HCT116 (cell line): ENCODE measurements at regions not wholly inside any gene's neighbourhood (a gene's known extent, or its start where the extent isn't known, plus 50 kb on each side); places are given as distances from the start of the nearest gene placed in this dataset.

Experiments
- ATAC-seq: fragments of 200-7000 bp; cut with Tn5 transposase; 2 replicates; pipeline ENCODE4 v1.9.1; 2020; ENCODE audit warnings: mild to moderate bottlenecking, moderate library complexity
- BruUV-seq: library from RNA; stranded (reverse); fragments of 400-500 nt; replicated peaks from 2 replicates; lab custom pipeline; 2021; lab: Mats Ljungman, UMichigan
- CTCF ChIA-PET: fragments of 300-600 bp; sonication (Branson Sonifier 250); formaldehyde crosslinking; loops from one replicate; lab custom pipeline; 2021; ENCODE audit warnings: antibody characterized with exemption; lab: Charles Lee
- POLR2A ChIA-PET: fragments of 300-600, 350-600 bp; sonication (Branson Sonifier 250); formaldehyde crosslinking; loops from one replicate; lab custom pipeline; 2021; ENCODE audit warnings: antibody characterized with exemption; lab: Charles Lee
- RAD21 ChIA-PET, 2 experiments: fragments of 300-600 bp; sonication (Branson Sonifier 250); formaldehyde crosslinking; loops; one replicate each; lab custom pipeline; 2023; ENCODE audit warnings: low total read pairs in 2 of 2; ENCODE audit not compliant: uncharacterized antibody in 2 of 2, unreplicated experiment in 2 of 2, low non-redundant PET in 1 of 2; lab: Charles Lee
- DNase-seq: peaks from one replicate; pipeline ENCODE4 v3.0.0-alpha.2; 2010; ENCODE audit warnings: low read depth, low spot score
- H2AFZ ChIP-seq: fragments of 200-600 bp; shearing (Covaris generic), sonication (generic); 2 replicates; pipeline ENCODE4 v1.6.1; 2017; ENCODE audit warnings: low read depth, mixed run types, mixed read lengths, antibody characterized with exemption, low read length; ENCODE audit not compliant: poor library complexity, severe bottlenecking
- H3K27ac ChIP-seq: 2 replicates; pipeline ENCODE4 v1.5.1; 2012; ENCODE audit warnings: low read depth, low read length
- H3K27me3 ChIP-seq: fragments of 200-600 bp; sonication (generic); 2 replicates; pipeline ENCODE4 v1.6.1; 2016; ENCODE audit warnings: mixed run types, low read length, mixed read lengths; ENCODE audit not compliant: insufficient read depth
- H3K36me3 ChIP-seq, 2 experiments: fragments of 200-500 bp in 1 of 2; fragments of 200-600 bp in 1 of 2; sonication (Bioruptor generic) in 1 of 2; sonication (generic) in 1 of 2; 2 replicates each; pipeline versions ENCODE4 v1.5.1 to v1.6.1; 2014 to 2016; ENCODE audit warnings: low read length in 2 of 2, inconsistent platforms in 1 of 2, mixed read lengths in 1 of 2, mixed run types in 1 of 2; ENCODE audit not compliant: insufficient read depth in 2 of 2, control insufficient read depth in 1 of 2
- H3K4me1 ChIP-seq, 2 experiments: fragments of 200-600 bp in 1 of 2; sonication (generic) in 1 of 2; 2 replicates each; pipeline versions ENCODE4 v1.5.1 to v1.6.1; 2012 to 2017; ENCODE audit warnings: low read length in 2 of 2, inconsistent platforms in 1 of 2, mild to moderate bottlenecking in 1 of 2, mixed read lengths in 1 of 2, mixed run types in 1 of 2, moderate library complexity in 1 of 2; ENCODE audit not compliant: insufficient read depth in 2 of 2, control insufficient read depth in 1 of 2
- H3K4me2 ChIP-seq: fragments of 200-600 bp; sonication (generic); 2 replicates; pipeline ENCODE4 v1.6.1; 2017; ENCODE audit warnings: mixed run types, low read length, mixed read lengths
- H3K4me3 ChIP-seq, 2 experiments: fragments of 200-600 bp in 1 of 2; sonication (generic) in 1 of 2; replicated peaks in 1 of 2; 2 replicates each; pipeline ENCODE4 v1.5.1; 2011 to 2016; ENCODE audit warnings: low read length in 2 of 2, control low read depth in 1 of 2, low read depth in 1 of 2, mild to moderate bottlenecking in 1 of 2, mixed read lengths in 1 of 2, mixed run types in 1 of 2
- H3K79me2 ChIP-seq: fragments of 200-600 bp; sonication (generic); 2 replicates; pipeline ENCODE4 v1.6.1; 2017; ENCODE audit warnings: mild to moderate bottlenecking, mixed run types, low read length, moderate library complexity, mixed read lengths; ENCODE audit not compliant: insufficient read depth
- H3K9ac ChIP-seq: fragments of 200-600 bp; sonication (generic); 2 replicates; pipeline ENCODE4 v1.6.1; 2016; ENCODE audit warnings: low read length, mixed read lengths
- H3K9me2 ChIP-seq: fragments of 200-600 bp; sonication (generic), shearing (Covaris generic); 2 replicates; pipeline ENCODE4 v1.6.1; 2017; ENCODE audit warnings: mixed run types, mild to moderate bottlenecking, moderate library complexity; ENCODE audit not compliant: insufficient read depth
- H3K9me3 ChIP-seq, 2 experiments: fragments of 200-500 bp in 1 of 2; fragments of 200-600 bp in 1 of 2; sonication (Bioruptor generic) in 1 of 2; sonication (generic) in 1 of 2; 2 replicates each; pipeline ENCODE4 v1.6.1; 2014 to 2017; ENCODE audit warnings: low read length in 2 of 2, mixed read lengths in 2 of 2, inconsistent platforms in 1 of 2, low read depth in 1 of 2, mild to moderate bottlenecking in 1 of 2, mixed run types in 1 of 2, moderate library complexity in 1 of 2; ENCODE audit not compliant: control insufficient read depth in 1 of 2, insufficient read depth in 1 of 2
- H4K20me1 ChIP-seq: fragments of 200-600 bp; sonication (generic), shearing (Covaris generic); 2 replicates; pipeline ENCODE4 v1.6.1; 2017; ENCODE audit warnings: mixed run types, mild to moderate bottlenecking, moderate library complexity; ENCODE audit not compliant: insufficient read depth
- CEBPB ChIP-seq: IDR thresholded peaks from 2 replicates; pipeline ENCODE4 v1.6.1; 2012; ENCODE audit warnings: low read depth
- RAD21 ChIP-seq: IDR thresholded peaks from 2 replicates; pipeline ENCODE4 v1.6.1; 2012; ENCODE audit warnings: low read depth, mild to moderate bottlenecking
- SIN3A ChIP-seq: IDR thresholded peaks from 2 replicates; pipeline ENCODE4 v1.6.1; 2012; ENCODE audit warnings: low read depth
- SP1 ChIP-seq: IDR thresholded peaks from 2 replicates; pipeline ENCODE4 v1.6.1; 2012; ENCODE audit warnings: low read depth
- SRF ChIP-seq: IDR thresholded peaks from 2 replicates; pipeline ENCODE4 v1.6.1; 2012; ENCODE audit warnings: low read depth
- TCF7L2 ChIP-seq: IDR thresholded peaks from 2 replicates; pipeline ENCODE4 v1.7.0; 2011; ENCODE audit warnings: borderline replicate concordance, inconsistent platforms; ENCODE audit not compliant: insufficient read depth, insufficient read length; ENCODE audit errors: extremely low read depth
- intact Hi-C: fragments of 100-400 bp; cut with micrococcal nuclease; formaldehyde crosslinking; loops from 2 replicates; pipeline ENCODE4 v1.10.0; 2022
- TF ChIP-seq, protein P1 (sequence below): IDR thresholded peaks from 2 replicates; pipeline ENCODE4 v1.6.1; 2012; ENCODE audit warnings: low read depth

GRCh38 chr15:81473177-81473576 is 99.2 kb upstream of the TMC3 start:
- BruUV-seq = no TSS peak
- intact Hi-C loops = loop anchor here (10.0 kb wide), 1 partner anchor 282 kb away; no protein-coding TSS in a partner anchor

More at GRCh38 chr15:81473177-81473576, 99.2 kb upstream of the TMC3 start:
- Histone ChIP-seq H3K27ac (no peak overlapping the region), H3K9ac (no peak overlapping the region), H3K27me3 (peaks cover 30% of the 10 kb centered on the region; the same call in 1 of the 2 replicates), H3K4me3 (no peak overlapping the region), H2AFZ (no peak overlapping the region), H3K4me2 (no peak overlapping the region), H3K9me2 (no peaks in the 10 kb centered on the region), H3K36me3 (no peaks in the 10 kb centered on the region), H3K79me2 (no peaks in the 10 kb centered on the region)
- DNase-seq = no peak
- CTCF ChIA-PET = no interaction called here
- RAD21 ChIA-PET = no interaction called here
- POLR2A ChIA-PET = no interaction called here
- TF ChIP-seq SIN3A = no peak
- TF ChIP-seq SP1 = no peak
- TF ChIP-seq, protein P1, sequence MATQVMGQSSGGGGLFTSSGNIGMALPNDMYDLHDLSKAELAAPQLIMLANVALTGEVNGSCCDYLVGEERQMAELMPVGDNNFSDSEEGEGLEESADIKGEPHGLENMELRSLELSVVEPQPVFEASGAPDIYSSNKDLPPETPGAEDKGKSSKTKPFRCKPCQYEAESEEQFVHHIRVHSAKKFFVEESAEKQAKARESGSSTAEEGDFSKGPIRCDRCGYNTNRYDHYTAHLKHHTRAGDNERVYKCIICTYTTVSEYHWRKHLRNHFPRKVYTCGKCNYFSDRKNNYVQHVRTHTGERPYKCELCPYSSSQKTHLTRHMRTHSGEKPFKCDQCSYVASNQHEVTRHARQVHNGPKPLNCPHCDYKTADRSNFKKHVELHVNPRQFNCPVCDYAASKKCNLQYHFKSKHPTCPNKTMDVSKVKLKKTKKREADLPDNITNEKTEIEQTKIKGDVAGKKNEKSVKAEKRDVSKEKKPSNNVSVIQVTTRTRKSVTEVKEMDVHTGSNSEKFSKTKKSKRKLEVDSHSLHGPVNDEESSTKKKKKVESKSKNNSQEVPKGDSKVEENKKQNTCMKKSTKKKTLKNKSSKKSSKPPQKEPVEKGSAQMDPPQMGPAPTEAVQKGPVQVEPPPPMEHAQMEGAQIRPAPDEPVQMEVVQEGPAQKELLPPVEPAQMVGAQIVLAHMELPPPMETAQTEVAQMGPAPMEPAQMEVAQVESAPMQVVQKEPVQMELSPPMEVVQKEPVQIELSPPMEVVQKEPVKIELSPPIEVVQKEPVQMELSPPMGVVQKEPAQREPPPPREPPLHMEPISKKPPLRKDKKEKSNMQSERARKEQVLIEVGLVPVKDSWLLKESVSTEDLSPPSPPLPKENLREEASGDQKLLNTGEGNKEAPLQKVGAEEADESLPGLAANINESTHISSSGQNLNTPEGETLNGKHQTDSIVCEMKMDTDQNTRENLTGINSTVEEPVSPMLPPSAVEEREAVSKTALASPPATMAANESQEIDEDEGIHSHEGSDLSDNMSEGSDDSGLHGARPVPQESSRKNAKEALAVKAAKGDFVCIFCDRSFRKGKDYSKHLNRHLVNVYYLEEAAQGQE = no peak
- TF ChIP-seq SRF = no peak
- no peak for TF ChIP-seq CEBPB
- no peak for TF ChIP-seq TCF7L2
- no peak for TF ChIP-seq RAD21
- TF ChIP-seq, all 23 proteins: peak for 0
- Histone ChIP-seq H3K9me3 (no peaks in the 10 kb centered on the region), H3K4me1 (no peaks in the 10 kb centered on the region), H4K20me1 (no peaks in the 10 kb centered on the region)
- no peak for ATAC-seq
